HepG2 (cell line): ENCODE measurements at regions not wholly inside any gene's neighbourhood (a gene's known extent, or its start where the extent isn't known, plus 50 kb on each side); places are given as distances from the start of the nearest gene placed in this dataset.
A peak's percentile ranks its signal among the peaks of the same experiment; 100 is the strongest.

Source experiments
- AKNA ChIP-seq: sonication (generic); formaldehyde crosslinking; IDR thresholded peaks from 2 replicates; pipeline ENCODE4 v1.4.0; 2020; ENCODE audit warnings: missing genetic modification reagents, borderline replicate concordance
- ATF7 ChIP-seq, 2 experiments: fragments of 450-650 bp in 1 of 2; sonication (generic) in 1 of 2; formaldehyde crosslinking in 1 of 2; IDR thresholded peaks; 2 replicates each; pipeline versions ENCODE4 v1.4.0 to v1.6.1; 2016 to 2020; ENCODE audit warnings: antibody characterized with exemption in 1 of 2, mild to moderate bottlenecking in 1 of 2, missing genetic modification reagents in 1 of 2
- CHD4 ChIP-seq: fragments of 200-600 bp; sonication (generic); IDR thresholded peaks from 2 replicates; pipeline ENCODE4 v1.7.0; 2017; ENCODE audit warnings: mild to moderate bottlenecking, low read length, borderline replicate concordance
- E2F1 ChIP-seq: sonication (generic); formaldehyde crosslinking; IDR thresholded peaks from 2 replicates; pipeline ENCODE4 v1.5.0; 2020; ENCODE audit warnings: missing genetic modification reagents
- FIP1L1 ChIP-seq: fragments of 200-400 bp; formaldehyde crosslinking; IDR thresholded peaks from 2 replicates; pipeline ENCODE4 v1.6.1; 2018; ENCODE audit warnings: low read depth, mild to moderate bottlenecking, low read length, moderate library complexity, borderline replicate concordance; ENCODE audit not compliant: insufficient read depth
- HDAC6 ChIP-seq: fragments of 200-600 bp; sonication (generic); IDR thresholded peaks from 2 replicates; pipeline ENCODE4 v1.7.0; 2017; ENCODE audit warnings: mild to moderate bottlenecking, antibody characterized with exemption, low read length, low read depth
- KDM4B ChIP-seq: sonication (generic); formaldehyde crosslinking; IDR thresholded peaks from 2 replicates; pipeline ENCODE4 v1.4.0; 2020; ENCODE audit warnings: missing genetic modification reagents
- KLF6 ChIP-seq: IDR thresholded peaks from 2 replicates; pipeline ENCODE4 v1.8.0; 2016; ENCODE audit warnings: missing biosample characterization, missing genetic modification reagents
- MYNN ChIP-seq: sonication (generic); formaldehyde crosslinking; IDR thresholded peaks from 2 replicates; pipeline ENCODE4 v1.4.0; 2020; ENCODE audit warnings: mild to moderate bottlenecking, low read depth, missing genetic modification reagents
- POLR2G ChIP-seq: fragments of 200-400 bp; formaldehyde crosslinking; IDR thresholded peaks from 2 replicates; pipeline ENCODE4 v1.6.1; 2018; ENCODE audit warnings: mild to moderate bottlenecking, low read depth, low read length, moderate library complexity
- REST ChIP-seq, 2 experiments: IDR thresholded peaks; 2 replicates each; pipeline ENCODE4 v1.6.1; 2011 to 2012; ENCODE audit warnings: low read length in 2 of 2, borderline replicate concordance in 1 of 2, low read depth in 1 of 2, mild to moderate bottlenecking in 1 of 2, moderate library complexity in 1 of 2
- SETDB1 ChIP-seq: sonication (generic); formaldehyde crosslinking; IDR thresholded peaks from 2 replicates; pipeline ENCODE4 v1.5.1; 2020; ENCODE audit warnings: missing genetic modification reagents, mild to moderate bottlenecking, borderline replicate concordance
- ZBTB46 ChIP-seq: sonication (generic); formaldehyde crosslinking; IDR thresholded peaks from 2 replicates; pipeline ENCODE4 v1.4.0; 2020; ENCODE audit warnings: mild to moderate bottlenecking, missing genetic modification reagents, borderline replicate concordance
- ZNF512 ChIP-seq: sonication (generic); formaldehyde crosslinking; IDR thresholded peaks from 2 replicates; pipeline ENCODE4 v1.4.0; 2020; ENCODE audit warnings: mild to moderate bottlenecking, missing genetic modification reagents
- ZNF607 ChIP-seq: sonication (generic); formaldehyde crosslinking; IDR thresholded peaks from 2 replicates; pipeline ENCODE4 v1.5.1; 2020; ENCODE audit warnings: missing genetic modification reagents, mild to moderate bottlenecking, borderline replicate concordance

GRCh38 chr3:147184794-147185193, 221.5 kb downstream of the ZIC4 start (continued):
- TF ChIP-seq REST (IDR thresholded peaks at IDR 0.05; ENCODE audit: borderline replicate concordance in 1 of 2, low read depth in 1 of 2, low read length in 2 of 2) = peak in 1 of 2 experiments; percentile 74; a peak in 1 of 4 replicates
- no peak for TF ChIP-seq MYNN
- TF ChIP-seq AKNA (CRISPR knock-in tag) = no peak
- no peak for TF ChIP-seq ZBTB46 (CRISPR knock-in tag)
- no peak for TF ChIP-seq SETDB1
- TF ChIP-seq CHD4 = no peak
- TF ChIP-seq E2F1 (CRISPR knock-in tag) = no peak
- TF ChIP-seq ZNF607 (CRISPR knock-in tag) = peak; percentile 36; the same call in 1 of the 2 replicates
- 0 out of 2 replicates have a peak, but pooled peaks have one; percentile 38 for TF ChIP-seq ZNF512
- TF ChIP-seq KDM4B (CRISPR knock-in tag) = 0 out of 2 replicates have a peak, but pooled peaks have one; percentile 54
- 0 out of 2 replicates have a peak, but pooled peaks have one; percentile 34 for TF ChIP-seq POLR2G
- TF ChIP-seq HDAC6 = no peak
- peak; percentile 47; the same call in 1 of the 2 replicates for TF ChIP-seq KLF6 (CRISPR knock-in tag)
- no peak for TF ChIP-seq FIP1L1
- TF ChIP-seq ATF7 (IDR thresholded peaks at IDR 0.05) = no peak
- no peak for TF ChIP-seq ATF7 (CRISPR knock-in tag; IDR thresholded peaks at IDR 0.05)
